ENCODE measurements at regions not wholly inside any gene's neighbourhood (a gene's known extent, or its start where the extent isn't known, plus 50 kb on each side); places are given as distances from the start of the nearest gene placed in this dataset.

- Histone ChIP-seq H3K79me2 (ENCODE audit: low read depth) (no peaks in the 10 kb centered on the region), H2AFZ (replicated peaks) (no peak overlapping the region), H3K4me2 (no peak overlapping the region), H3K4me3 (no peak overlapping the region), H3K9ac (no peak overlapping the region), H3F3A (ENCODE audit: low read depth) (no peaks in the 10 kb centered on the region), H4K20me1 (ENCODE audit: low read depth) (no peaks in the 10 kb centered on the region), H3K27ac (no peak overlapping the region), H3K9me3 (ENCODE audit: low read depth) (no peaks in the 10 kb centered on the region), H3K36me3 (no peaks in the 10 kb centered on the region), H3K4me1 (no peaks in the 10 kb centered on the region), H3K27me3 (no peaks in the 10 kb centered on the region)
- H3K4me1 Mint-ChIP-seq = no peaks in the 10 kb centered on the region
- TF ChIP-seq EZH2 (IDR thresholded peaks at IDR 0.05) = no peak
- peaks cover 2% of the 10 kb centered on the region for H3K36me3 Mint-ChIP-seq
- no peak overlapping the region for H3K4me3 Mint-ChIP-seq
- no peaks in the 10 kb centered on the region for H3K27me3 Mint-ChIP-seq (ENCODE audit: insufficient read depth, low read depth)
- DNase-seq (ENCODE audit: low spot score) = no peak
- H3K9me3 Mint-ChIP-seq = no peaks in the 10 kb centered on the region
- H3K27ac Mint-ChIP-seq = no peak overlapping the region
Observed at GRCh38 chr13:21318891-21319532, 140.1 kb downstream of the ZDHHC20 start.

- no peaks in the 10 kb centered on the region for H3K9me3 ChIP-seq (ENCODE audit: low read depth)
- H3K4me2 ChIP-seq = no peak overlapping the region
- H4K20me1 ChIP-seq (ENCODE audit: low read depth) = no peaks in the 10 kb centered on the region
- DNase-seq (ENCODE audit: low spot score) = no peak
- H3K36me3 ChIP-seq = no peaks in the 10 kb centered on the region
- no peak overlapping the region for H3K9ac ChIP-seq
- H3K27me3 ChIP-seq = peaks cover 5% of the 10 kb centered on the region
- H2AFZ ChIP-seq (replicated peaks) = no peak overlapping the region
- H3K79me2 ChIP-seq (ENCODE audit: low read depth) = no peaks in the 10 kb centered on the region
- H3K9me3 Mint-ChIP-seq = peaks cover 2% of the 10 kb centered on the region
- no peaks in the 10 kb centered on the region for H3K4me1 ChIP-seq
- no peaks in the 10 kb centered on the region for H3F3A ChIP-seq (ENCODE audit: low read depth)
- H3K27me3 Mint-ChIP-seq (ENCODE audit: insufficient read depth, low read depth) = no peaks in the 10 kb centered on the region
- no peak for TF ChIP-seq EZH2phosphoT487 (IDR thresholded peaks at IDR 0.05)
- peaks cover 2% of the 10 kb centered on the region for H3K36me3 Mint-ChIP-seq
- no peak overlapping the region for H3K4me3 Mint-ChIP-seq
- H3K4me1 Mint-ChIP-seq = no peaks in the 10 kb centered on the region
- H3K27ac Mint-ChIP-seq = peak overlapping the region; percentile 48
- no peak overlapping the region for H3K4me3 ChIP-seq
- H3K27ac ChIP-seq = no peak overlapping the region
Observed at GRCh38 chr13:21319869-21320641, 139.0 kb downstream of the ZDHHC20 start.

GRCh38 chr13:21320642-21321034 is 138.5 kb downstream of the ZDHHC20 start:
- Histone ChIP-seq H3K9me3 (ENCODE audit: low read depth) (no peaks in the 10 kb centered on the region), H2AFZ (replicated peaks) (no peak overlapping the region), H3K4me2 (no peak overlapping the region), H3K36me3 (no peaks in the 10 kb centered on the region), H3K79me2 (ENCODE audit: low read depth) (no peaks in the 10 kb centered on the region), H3K4me3 (no peak overlapping the region), H3K4me1 (peaks cover 1% of the 10 kb centered on the region), H3K9ac (no peak overlapping the region), H3K27me3 (peaks cover 11% of the 10 kb centered on the region), H3K27ac (no peak overlapping the region), H4K20me1 (ENCODE audit: low read depth) (no peaks in the 10 kb centered on the region), H3F3A (ENCODE audit: low read depth) (peaks cover 1% of the 10 kb centered on the region)
- Mint-ChIP-seq H3K27ac (no peak overlapping the region), H3K36me3 (peaks cover 2% of the 10 kb centered on the region), H3K4me3 (no peak overlapping the region), H3K4me1 (peaks cover 2% of the 10 kb centered on the region), H3K9me3 (peaks cover 3% of the 10 kb centered on the region), H3K27me3 (ENCODE audit: insufficient read depth, low read depth) (no peaks in the 10 kb centered on the region)
- DNase-seq (ENCODE audit: low spot score) = no peak
- TF ChIP-seq EZH2 (IDR thresholded peaks at IDR 0.05) (no peak), CTCF (IDR thresholded peaks at IDR 0.05) (no peak), EZH2phosphoT487 (IDR thresholded peaks at IDR 0.05) (no peak)

- no peak overlapping the region for H3K27ac ChIP-seq
- H3K36me3 Mint-ChIP-seq = peaks cover 2% of the 10 kb centered on the region
- TF ChIP-seq EZH2phosphoT487 (IDR thresholded peaks at IDR 0.05) = no peak
- no peak for TF ChIP-seq EZH2 (IDR thresholded peaks at IDR 0.05)
- TF ChIP-seq CTCF (IDR thresholded peaks at IDR 0.05) = no peak
Observed at GRCh38 chr13:21321269-21321668, 137.8 kb downstream of the ZDHHC20 start.

More at GRCh38 chr13:21321269-21321668, 137.8 kb downstream of the ZDHHC20 start:
- Histone ChIP-seq H2AFZ (replicated peaks) (no peak overlapping the region), H3K4me3 (no peak overlapping the region), H3K27me3 (peaks cover 18% of the 10 kb centered on the region), H3K9me3 (ENCODE audit: low read depth) (no peaks in the 10 kb centered on the region), H3K9ac (no peak overlapping the region), H3K4me1 (peaks cover 4% of the 10 kb centered on the region), H3K36me3 (no peaks in the 10 kb centered on the region), H3K4me2 (no peak overlapping the region), H4K20me1 (ENCODE audit: low read depth) (no peaks in the 10 kb centered on the region), H3F3A (ENCODE audit: low read depth) (peaks cover 6% of the 10 kb centered on the region), H3K79me2 (ENCODE audit: low read depth) (no peaks in the 10 kb centered on the region)
- no peak overlapping the region for H3K4me3 Mint-ChIP-seq
- H3K27ac Mint-ChIP-seq = no peak overlapping the region
- H3K27me3 Mint-ChIP-seq (ENCODE audit: insufficient read depth, low read depth) = no peaks in the 10 kb centered on the region
- no peak for DNase-seq (ENCODE audit: low spot score)
- peaks cover 3% of the 10 kb centered on the region for H3K9me3 Mint-ChIP-seq
- peaks cover 6% of the 10 kb centered on the region for H3K4me1 Mint-ChIP-seq

All from neural progenitor cell (in vitro differentiated cells).